ENCODE measurements at regions not wholly inside any gene's neighbourhood (a gene's known extent, or its start where the extent isn't known, plus 50 kb on each side); places are given as distances from the start of the nearest gene placed in this dataset.

DNA sequence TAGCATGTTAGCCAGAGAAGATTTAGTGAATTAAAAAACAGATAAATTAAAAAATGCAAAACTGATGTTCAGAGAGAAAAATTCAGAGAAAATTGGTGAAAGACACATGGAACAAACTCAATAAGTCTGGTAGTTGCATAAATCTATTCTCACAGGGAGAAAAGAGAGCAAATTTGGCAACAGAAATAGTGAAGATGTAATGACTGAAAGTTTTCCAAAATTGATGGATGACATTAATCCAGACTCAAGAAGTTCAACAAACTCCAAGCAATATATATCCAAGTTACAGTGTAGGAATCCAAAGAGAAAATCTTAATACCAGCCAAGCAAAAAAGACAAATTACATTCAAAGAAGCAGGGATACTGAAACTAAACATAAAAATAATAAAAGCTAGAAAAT is 302.7 kb upstream of the ARPP21 start:
- no peak for DNase-seq

DNA sequence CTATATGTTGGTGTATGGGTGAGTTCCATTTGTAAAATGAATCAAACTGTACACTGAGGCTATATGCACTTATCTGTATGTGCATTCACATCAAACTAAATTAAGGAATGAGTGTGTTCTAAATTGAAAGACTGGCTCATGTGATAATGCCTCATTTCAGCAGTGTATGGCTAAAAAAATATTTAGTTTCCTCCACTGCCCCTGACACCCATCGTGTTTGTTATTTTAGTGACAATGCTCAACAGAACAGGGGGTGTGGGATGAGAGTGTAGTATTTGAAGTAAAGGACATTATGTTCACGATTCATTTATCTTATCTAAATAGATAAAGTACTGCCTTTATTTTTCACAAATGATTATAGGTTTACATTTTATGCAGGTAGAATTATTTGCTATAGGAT is 301.1 kb upstream of the ARPP21 start:
- DNase-seq = no peak

DNA sequence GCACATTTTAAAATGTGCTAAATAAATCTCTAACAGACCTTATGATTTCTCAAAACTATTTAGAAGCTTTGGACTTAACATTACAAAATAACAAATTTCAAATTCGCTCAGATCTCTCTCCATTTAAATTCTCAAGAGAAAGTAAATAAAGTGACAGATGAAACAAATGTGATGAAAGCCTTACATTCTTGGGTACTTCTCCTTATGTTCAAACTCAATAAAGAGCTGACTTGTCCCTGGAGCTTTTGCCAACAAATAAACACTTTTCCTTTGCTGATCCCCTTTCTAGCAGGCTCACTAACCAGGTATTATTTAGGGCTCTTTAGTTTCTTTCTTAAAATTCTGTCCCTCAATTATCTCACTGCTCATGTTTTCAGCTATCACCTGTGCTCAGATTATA is 259.1 kb upstream of the ARPP21 start:
- DNase-seq = no peak

DNA sequence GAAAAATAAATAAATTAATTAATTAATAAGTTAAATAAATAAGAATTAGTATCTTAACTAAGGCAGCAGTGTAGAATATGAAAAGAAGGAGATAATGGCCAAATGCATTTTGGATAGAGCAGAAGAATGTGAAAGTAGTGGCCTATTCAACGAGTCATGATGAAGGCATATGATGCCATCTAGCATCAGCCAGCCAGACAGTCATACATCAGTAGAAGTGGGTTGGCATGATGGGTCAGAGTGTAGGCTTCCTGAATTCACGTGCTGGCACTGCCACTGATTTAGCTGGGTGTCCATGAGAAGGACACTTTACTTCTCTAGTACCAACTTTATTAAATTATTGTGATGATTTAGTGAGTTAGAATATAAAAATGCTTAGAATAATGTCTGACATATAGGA is 256.1 kb upstream of the ARPP21 start:
- no peak for DNase-seq

DNA sequence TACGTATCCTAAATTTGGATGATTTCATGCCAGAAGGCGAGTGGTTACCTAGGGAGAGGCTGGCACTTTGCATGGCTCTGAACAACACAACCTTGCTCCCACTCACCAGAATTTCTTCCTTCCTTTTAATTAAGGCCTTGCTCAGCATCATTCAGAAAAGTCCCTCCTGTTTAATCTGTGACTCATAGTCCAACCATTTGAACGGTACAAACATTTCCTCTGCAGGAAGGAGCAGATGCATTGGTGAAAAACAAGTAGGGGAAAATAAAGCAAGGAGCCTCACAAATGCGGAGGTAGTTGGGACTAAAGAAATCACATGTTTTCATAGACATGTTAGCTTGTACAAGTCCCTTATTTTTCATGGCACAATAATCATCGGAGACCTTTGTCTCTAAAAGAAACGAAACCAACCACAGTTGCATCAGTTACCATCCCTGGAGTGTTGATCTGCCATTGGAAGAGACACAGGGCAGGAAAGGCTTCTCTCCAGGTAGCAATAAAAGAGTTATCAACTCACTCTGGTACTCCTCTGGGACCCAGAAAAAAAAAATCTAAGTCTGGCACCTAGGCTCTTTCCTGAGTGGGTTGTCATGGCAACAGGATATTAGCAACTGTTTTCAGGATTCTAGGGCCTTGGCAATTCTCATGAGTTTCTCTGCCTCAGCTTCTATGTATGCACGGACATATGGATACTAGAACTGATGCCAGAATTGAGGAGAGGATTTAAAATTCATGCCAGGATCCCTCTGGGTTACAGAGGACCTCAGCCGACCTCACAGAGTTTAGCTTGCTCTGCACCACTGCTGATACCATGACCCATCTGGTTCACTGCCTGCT is 255.4 kb upstream of the ARPP21 start:
- DNase-seq = peak; percentile 26

DNA sequence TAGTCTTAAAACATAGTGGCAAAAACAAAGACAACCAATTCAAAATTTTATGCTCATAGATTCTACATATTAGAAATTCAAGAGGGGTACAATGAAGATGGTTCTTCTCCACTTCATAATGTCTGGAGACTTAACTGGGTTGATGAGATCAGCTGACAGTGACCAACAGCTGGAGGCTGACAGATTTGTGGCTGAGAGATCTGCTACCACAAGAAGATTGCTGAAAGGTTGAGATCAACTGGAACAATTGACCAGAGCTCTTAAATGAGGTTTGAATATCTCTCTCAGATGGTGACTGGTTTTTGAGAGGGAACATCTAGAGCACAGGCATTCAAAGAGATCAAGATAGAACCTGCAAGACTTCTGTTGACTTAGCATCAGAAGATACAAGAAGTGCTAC is 254.1 kb upstream of the ARPP21 start:
- no peak for DNase-seq

DNA sequence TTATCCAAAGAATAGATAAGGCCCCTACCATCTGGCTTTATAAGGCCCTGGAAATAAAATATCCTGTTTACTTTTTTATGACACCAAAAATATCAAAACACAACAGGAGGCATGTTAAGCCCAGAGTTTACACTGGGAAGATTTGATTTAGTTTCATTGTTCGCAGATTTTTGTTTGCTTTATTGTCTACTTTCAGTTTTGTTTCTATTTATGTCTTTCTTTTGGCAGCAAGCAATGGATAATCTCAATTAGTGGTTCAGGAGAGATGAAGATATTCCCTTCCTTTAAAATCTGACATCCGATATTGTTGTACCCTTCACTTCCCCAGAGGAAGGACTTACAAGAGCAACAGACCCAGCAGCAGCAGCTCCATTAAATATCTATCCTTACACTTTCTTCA is 249.4 kb upstream of the ARPP21 start:
- no peak for DNase-seq

DNA sequence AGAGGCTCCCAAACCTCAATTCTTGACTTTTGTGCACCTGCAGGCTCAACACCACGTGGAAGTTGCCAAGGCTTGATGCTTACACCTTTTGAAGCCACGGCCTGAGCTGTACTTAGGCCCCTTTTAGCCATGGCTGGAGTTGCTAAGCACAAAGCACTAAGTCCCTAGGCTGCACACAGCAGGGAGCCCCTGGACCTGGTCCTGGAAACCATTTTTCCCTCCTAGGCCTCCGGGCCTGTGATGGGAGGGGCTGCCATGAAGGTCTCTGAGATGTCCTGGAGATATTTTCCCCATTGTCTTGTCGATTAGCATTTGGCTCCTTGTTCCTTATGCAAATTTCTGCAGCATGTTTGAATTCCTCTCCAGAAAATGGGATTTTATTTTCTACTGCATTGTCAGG is 247.1 kb upstream of the ARPP21 start:
- DNase-seq = no peak

DNA sequence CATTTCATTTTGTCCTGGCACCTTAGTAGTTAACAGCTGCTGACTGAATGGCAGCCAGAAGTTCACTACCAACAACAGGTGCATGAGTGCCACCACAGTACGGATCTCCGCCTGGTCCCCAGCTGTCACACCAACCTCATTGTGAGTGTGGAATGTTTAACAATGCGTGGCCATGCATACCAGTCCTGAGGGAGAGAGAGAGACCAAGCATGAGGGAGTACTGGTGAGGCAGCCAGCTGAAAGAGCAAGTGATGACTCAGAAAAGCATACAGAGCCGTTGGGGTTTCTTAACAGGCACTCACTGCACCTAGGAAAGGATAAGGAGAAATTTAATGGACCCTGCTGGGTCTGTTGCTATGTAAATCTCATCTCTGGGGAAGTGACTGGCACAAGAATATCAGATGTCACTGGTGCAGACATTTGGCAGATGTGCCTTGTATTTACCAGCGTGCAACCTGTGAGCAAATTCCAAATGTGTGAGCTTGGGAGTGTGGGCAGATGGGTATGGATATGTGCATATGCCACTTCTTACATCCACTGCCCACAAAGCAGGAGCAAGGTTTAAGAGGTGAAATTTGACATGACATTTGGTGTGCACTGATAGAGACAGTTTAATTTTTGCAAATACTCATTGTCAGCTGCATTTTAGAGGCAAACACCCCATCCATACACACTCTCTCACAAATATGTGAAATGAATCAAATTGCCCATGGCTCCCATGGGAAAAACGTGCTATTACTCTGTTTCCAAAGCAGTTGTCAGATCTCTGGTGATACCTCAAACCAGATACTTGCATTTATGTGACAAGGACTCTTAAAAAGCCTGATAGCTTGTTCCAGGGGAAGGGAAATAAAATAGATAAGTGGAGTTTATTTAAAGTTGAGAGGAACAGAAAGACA is 245.2 kb upstream of the ARPP21 start:
- DNase-seq = no peak

DNA sequence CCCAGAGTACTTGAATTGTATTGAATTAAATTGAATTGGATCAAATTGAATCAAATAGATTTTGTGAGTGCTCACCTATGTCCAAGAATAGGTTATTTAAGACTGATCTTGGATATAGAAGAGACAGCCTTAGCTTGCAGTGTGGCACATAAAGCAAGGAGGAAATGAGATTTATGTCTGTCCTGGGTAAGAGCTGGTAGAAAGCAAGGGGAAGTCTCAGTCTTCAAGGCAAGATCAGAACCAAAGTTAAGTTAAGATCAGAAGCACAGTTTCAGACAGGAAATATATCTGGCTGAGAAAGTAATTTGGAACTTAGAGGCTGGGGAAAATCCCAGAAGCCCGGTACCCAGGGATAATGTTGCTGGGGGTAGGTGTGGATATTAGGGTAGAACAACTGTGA is 244.4 kb upstream of the ARPP21 start:
- DNase-seq = no peak

DNA sequence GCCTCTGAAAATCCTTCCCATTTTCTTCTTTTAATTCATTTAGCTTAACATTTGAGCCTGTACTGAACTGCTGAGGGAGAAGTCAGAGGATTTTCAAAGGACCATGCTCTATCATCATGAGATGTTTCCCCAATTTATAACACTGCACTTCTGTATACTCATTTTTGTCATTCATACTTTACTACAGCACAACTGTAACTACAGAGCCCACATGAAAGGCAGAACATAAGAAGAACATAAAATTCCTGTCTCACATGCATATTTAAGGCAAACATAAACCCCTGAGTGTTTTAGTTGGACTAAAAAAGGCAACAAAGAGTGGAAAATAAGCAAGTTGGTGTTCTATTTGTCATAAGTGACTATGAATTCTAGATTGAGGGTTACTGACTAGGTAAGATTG is 237.7 kb upstream of the ARPP21 start:
- DNase-seq = no peak

DNA sequence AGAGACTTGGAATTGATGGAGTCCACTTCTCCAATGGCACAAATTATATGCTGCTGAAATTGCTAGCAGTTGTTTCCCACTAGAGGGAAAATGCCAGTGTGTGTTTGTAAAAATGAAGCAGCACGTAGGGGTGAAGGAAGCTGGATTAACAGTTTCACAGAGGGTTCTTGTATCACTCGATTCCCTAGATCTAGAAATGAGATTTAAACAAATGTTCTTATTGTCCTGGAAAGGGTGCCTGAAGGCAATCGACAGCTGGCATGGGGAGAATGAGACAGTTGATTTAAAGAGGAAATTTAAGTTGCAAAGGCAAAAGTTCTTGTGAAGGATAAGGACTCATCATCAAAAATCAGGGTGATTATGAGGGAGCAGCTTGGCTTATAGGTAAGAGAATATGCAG is 234.8 kb upstream of the ARPP21 start:
- DNase-seq = no peak

DNA sequence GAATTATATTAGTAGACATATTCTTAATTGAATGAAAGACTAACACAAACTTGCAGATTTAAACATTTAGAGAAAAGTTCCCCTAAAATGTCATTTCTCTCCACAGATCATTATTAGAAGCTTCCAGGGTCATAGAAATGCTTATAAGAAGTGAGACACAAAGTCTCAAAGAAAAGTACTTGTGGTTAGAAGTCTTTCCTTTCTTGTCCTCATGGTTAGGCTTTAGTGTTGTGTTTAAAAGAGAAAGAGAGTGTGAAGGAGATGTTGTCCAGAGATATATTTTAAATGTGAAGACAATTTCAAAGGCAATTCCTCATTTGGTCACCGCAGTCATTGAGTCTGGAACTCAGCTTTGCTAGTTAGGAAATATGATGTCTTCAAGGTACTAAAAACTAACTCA is 230.4 kb upstream of the ARPP21 start:
- no peak for DNase-seq

DNA sequence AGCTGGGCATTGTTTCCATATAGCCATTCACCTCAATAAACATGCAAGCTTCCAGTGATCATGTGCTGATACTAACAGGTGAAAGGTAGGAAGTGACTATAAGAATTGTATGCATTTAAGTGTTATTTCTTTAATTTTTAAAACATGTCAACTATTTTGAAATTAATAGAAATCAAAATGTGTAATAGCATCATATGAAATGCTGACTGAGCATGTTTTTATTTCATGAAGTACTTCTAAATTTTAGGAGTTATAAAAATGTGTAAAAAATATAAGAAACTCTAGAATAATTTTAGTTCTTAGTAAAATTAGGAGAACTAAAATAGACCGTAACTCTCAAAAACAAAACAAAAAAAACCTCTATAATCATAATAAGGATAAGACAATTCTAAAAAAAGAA is 229.3 kb upstream of the ARPP21 start:
- no peak for DNase-seq

DNA sequence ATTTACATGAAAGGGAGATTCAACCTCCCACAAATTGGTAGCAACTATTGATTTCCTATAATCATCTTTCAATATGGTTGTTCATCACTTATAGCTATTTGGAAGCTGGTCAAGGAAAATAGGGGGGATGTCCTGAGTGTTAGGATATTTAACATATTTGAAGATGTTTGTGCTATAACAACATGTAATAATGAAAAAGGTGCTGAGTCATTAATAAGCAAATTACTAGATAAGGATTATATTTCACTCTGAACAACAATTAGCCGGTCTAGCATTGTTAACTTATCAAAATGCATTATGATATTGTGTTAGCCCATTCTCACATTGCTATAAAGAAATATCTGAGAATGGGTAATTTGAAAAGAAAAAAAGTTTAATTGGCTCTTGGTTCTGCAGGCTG is 225.8 kb upstream of the ARPP21 start:
- DNase-seq = no peak

DNA sequence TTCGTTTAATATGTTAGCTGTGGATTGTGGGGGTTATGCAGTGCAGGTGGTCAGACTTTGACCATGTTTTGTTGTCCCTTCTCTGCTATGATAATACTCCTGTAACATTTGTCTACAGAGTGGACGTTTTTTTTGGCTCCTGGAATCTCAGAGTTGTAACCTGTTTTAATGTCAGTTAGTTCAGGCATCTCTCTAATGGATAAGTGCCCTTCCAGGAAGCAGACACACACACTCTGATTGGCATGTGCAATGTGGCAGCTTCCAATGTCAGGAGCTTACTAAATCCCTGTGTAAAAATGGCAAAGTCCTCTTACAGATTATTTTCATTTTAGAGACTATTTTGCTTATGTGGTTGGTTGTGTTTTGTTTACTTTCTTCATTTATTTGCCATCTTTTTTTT is 222.2 kb upstream of the ARPP21 start:
- no peak for DNase-seq

DNA sequence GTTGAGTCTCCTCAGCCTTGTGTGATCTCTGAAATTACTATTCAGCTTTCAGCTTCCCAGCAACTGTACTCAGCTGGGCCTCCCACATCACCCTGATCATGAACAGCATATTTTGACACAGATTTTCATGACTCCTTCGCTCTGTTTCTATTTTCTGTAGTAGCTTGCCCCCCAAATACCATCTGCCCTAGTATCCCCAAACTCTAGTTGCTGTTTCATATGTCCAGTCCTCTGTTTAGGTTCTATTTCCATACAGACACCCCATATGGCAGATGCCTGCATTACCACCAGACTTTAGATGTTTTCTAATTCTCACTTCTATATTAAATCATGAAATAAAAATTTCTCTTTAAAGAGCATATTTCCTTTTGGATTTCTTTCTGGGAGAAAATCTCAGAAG is 217.2 kb upstream of the ARPP21 start:
- no peak for DNase-seq

DNA sequence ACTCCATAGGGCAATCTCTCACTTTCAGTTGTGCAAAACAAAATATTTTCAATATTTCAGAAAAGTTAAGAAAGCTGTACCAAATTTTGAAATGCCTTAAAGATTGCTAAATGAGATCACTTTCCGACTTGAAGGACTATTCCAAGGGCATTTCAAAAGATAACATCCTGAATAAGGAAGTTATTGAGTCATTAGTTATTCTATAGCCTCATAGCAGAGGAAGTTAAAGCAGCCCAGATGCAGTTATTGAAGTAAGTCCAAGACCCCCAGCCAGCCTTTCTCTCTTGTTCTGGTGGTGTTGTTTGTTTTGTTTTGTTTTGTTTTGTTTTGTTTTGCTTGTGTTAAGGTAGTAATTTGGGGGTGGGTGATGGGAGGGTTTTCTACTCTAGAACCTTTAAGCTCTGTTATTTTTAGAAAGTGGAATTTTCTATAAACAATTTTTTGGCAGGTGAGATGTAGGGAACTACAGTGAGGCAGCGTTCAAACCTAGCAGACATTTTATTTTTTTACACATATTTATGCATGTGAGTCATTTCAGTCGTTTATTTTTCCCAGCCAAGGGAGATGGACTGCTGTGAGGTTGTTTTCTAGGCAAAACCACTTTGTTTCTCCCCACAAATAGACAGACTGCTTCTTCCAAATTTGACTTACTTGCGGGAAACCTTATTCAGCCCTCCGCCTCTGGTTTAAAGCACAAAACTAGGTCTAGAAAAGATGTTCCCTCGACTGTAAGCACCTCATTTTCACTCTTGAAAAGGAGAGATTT is 216.3 kb upstream of the ARPP21 start:
- DNase-seq = peak; percentile 15

DNA sequence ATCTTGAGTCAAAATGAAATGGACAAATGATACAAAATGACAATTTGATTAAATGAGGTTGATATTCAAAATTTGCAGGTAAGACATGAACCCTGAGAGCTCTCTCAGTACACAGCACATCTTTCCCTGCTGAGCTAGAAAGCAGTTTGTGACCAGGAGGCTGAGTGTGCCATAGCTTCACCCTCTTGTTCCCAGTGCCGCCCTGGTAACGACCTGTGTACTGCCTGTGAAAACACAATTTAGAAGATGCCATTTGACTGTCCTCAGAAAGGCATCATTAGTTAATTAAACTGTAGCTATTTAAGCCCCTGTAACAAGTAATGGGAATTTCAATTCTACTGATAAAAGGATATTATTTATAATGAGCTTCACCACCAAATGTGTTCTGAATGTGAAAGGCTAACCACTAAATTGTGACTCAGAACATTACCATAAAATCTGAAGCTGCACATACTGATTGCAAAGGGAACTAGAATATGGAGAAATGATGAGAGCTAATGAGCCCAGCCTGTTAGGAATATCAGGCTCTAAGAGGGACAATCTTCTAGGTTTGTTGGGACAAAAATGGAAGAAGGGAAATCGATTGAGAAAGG is 212.9 kb upstream of the ARPP21 start:
- no peak for DNase-seq

DNA sequence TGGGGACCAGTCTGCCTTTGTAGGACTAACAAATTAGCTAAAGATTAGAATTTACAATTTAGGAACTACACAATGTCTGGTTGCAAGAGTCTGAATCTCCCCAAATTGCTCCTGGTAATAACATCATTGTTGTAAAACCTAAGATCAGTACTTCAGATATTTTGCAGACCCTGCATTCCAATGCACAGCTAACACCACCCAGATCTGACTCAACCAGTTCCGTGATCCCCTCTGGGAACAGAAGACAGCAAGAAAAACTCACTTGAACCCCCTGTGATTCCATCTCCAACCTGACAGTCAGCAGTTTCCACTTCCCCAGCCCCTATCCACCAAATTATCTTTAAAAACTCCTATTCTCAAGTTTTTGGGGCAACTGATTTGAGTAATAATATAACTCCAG is 201.9 kb upstream of the ARPP21 start:
- DNase-seq = no peak

DNA sequence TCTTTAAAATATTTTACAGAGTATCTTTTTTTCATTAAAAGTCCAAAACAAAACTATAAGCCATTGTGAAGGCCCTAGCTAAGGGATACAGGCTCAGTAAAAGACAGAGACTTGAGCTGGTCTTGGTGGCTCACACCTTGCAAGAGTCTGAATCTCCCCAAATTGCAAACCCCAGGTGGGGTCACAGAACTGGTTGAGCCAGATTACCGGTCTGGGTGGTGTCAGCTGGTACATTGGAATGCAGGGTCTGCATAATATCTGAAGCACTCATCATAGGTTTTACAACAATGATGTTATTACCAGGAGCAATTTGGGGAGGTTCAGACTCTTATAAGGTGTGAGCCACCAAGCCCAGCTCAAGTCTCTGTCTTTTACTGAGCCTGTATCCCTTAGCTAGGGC is 201.2 kb upstream of the ARPP21 start:
- DNase-seq = no peak

DNA sequence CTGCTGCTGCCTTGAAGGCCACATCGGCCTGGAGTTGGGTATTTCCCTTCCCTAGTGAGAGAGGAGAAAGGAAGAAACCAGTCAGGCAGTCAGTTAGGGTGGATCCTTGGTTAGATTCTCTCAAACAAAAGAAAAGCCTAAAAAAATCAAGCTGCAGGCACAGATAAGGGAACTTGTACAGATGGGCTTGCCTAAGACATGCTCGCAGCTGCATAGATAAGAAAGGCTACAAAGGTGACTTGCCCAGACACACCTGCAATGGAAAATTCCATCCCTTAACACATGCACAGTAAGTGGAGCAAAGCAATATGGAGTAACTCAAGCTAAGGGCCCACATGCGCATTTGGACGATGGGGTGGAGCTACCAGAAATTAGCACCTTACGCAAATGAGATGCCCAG is 199.7 kb upstream of the ARPP21 start:
- DNase-seq = no peak

DNA sequence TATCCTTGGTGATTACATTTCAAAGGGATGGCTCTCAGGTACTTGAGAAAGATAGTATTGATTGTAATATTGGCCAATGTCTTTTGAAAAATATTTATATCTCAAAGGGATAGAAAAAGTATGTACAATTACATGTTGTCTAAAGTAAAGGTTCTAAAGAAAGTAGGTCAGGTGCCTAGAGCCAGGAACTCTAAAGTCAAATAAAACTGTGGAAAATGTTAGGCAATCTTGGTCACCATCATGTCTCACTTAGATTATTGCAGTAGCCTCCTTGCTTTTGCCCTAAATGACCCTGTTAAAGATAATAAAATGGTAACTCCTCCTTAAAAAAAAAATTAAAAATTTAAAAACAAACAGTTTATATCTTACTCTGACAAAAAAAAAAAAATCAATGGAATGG is 198.5 kb upstream of the ARPP21 start:
- no peak for DNase-seq

Data from fibroblast of skin of right biceps (primary cell).